ENCODE measurements at regions not wholly inside any gene's neighbourhood (a gene's known extent, or its start where the extent isn't known, plus 50 kb on each side); places are given as distances from the start of the nearest gene placed in this dataset.

DNA sequence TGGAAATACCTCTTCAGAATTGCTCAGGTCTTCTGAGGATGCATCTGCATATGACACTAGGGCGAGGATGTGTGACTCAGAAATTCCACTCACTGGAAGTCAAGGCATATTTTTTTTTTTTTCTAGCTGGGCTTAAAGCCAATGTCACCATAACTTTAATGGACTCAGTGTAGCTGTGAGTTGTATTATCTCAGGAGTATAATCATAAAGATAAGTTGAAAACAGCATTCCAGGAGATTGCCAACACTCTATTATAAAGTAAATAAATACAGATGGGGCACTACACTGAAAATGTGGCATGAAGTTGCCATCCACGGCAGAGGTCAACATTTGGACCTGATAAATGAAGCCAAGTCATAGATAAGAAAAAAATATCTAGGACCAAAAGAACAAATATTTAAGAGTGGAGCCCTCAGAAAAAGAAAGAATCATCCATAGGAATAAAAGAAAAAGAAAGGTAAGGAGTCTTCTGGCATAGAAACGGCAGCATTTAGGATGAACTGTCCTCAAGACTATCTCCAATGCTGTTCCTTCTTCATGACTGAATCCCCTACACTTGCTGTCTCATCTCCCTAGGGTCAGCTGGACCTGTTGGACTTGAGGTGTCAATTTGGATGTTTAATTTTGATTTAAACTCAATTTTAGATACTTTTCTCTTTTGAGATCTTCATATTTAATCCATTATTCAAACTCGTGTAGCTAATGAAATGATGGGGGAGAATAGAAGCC lies 72.9 kb upstream of the CAV2 start:
- DNase-seq = no peak
- no peak overlapping the region for H3K4me3 ChIP-seq
- no peaks in the 10 kb centered on the region for H3K27me3 ChIP-seq
- peaks cover 0 to 34% (median 11%) of the 10 kb centered on the region in 4 donors for H3K4me1 ChIP-seq
- TF ChIP-seq, protein P1, sequence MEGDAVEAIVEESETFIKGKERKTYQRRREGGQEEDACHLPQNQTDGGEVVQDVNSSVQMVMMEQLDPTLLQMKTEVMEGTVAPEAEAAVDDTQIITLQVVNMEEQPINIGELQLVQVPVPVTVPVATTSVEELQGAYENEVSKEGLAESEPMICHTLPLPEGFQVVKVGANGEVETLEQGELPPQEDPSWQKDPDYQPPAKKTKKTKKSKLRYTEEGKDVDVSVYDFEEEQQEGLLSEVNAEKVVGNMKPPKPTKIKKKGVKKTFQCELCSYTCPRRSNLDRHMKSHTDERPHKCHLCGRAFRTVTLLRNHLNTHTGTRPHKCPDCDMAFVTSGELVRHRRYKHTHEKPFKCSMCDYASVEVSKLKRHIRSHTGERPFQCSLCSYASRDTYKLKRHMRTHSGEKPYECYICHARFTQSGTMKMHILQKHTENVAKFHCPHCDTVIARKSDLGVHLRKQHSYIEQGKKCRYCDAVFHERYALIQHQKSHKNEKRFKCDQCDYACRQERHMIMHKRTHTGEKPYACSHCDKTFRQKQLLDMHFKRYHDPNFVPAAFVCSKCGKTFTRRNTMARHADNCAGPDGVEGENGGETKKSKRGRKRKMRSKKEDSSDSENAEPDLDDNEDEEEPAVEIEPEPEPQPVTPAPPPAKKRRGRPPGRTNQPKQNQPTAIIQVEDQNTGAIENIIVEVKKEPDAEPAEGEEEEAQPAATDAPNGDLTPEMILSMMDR (IDR thresholded peaks at IDR 0.05) = no peak
- peak overlapping the region; percentile 0 to 45 for H3K27ac ChIP-seq
- H3K36me3 ChIP-seq = no peaks in the 10 kb centered on the region
- intact Hi-C loops (cut with DNase I; ENCODE audit: low total_unique reads) = no loop called here
- no peaks in the 10 kb centered on the region for H3K9me3 ChIP-seq

- TF ChIP-seq, protein P1 (IDR thresholded peaks at IDR 0.05) = no peak
- Histone ChIP-seq H3K4me1 (peaks cover 0 to 42% (median 9%) of the 10 kb centered on the region in 4 donors), H3K27me3 (no peaks in the 10 kb centered on the region), H3K36me3 (no peaks in the 10 kb centered on the region), H3K4me3 (no peak overlapping the region), H3K9me3 (no peaks in the 10 kb centered on the region), H3K27ac (no peak overlapping the region)
- intact Hi-C loops (cut with DNase I; ENCODE audit: low total_unique reads) = loop anchor here (10.0 kb wide), 1 partner anchor 165 kb away; no protein-coding TSS in a partner anchor
- DNase-seq = no peak
Measured at GRCh38 chr7:116429986-116430619, 69.4 kb upstream of the CAV2 start.

DNA sequence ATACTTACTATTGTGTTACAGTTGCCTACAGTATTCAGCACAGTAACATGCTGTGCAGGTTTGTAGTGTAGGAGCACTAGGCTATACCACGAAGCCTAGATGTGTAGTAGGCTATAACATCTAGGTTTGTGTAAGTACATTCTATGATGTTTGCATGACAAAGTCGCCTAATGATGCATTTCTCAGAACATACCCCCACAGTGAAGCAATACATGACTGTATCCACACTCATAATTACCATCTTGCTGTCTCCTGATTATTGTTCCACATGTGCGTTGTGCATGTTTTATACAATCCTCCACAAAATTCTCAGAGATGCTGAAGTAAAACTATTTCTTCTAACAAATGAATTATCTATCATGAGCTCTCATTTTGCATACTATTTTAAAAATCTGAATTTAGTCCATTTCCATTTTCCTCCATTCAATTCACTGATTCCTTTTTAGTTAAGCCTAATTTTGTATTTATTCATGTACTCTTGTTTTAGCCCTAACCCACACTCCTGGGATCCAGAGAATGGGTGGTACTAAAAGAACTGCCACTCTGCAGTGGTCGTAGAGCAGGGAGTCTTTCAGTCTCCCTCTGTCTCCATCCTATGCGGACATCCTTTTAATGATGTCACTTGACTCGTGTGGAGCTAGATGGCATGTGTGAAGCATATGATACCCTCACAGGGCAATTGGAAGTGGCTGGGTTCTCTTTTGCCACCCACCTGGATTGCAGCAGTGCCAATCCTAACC lies 67.6 kb upstream of the CAV2 start:
- intact Hi-C loops (cut with DNase I; ENCODE audit: low total_unique reads) = loop anchor here (10.0 kb wide), 1 partner anchor 167 kb away; no protein-coding TSS in a partner anchor
- peaks cover 0 to 33% (median 7%) of the 10 kb centered on the region in 4 donors for H3K4me1 ChIP-seq
- TF ChIP-seq, protein P1 (IDR thresholded peaks at IDR 0.05) = no peak
- no peak overlapping the region for H3K27ac ChIP-seq
- H3K4me3 ChIP-seq = no peak overlapping the region
- H3K27me3 ChIP-seq = no peaks in the 10 kb centered on the region
- no peaks in the 10 kb centered on the region for H3K9me3 ChIP-seq
- no peak for DNase-seq
- H3K36me3 ChIP-seq = no peaks in the 10 kb centered on the region

GRCh38 chr7:116432527-116432916 lies 67.0 kb upstream of the CAV2 start:
- no peaks in the 10 kb centered on the region for H3K36me3 ChIP-seq
- no peak overlapping the region for H3K4me3 ChIP-seq
- H3K27me3 ChIP-seq = no peaks in the 10 kb centered on the region
- peaks cover 0 to 31% (median 7%) of the 10 kb centered on the region in 4 donors for H3K4me1 ChIP-seq
- TF ChIP-seq, protein P1 (IDR thresholded peaks at IDR 0.05) = no peak
- intact Hi-C loops (cut with DNase I; ENCODE audit: low total_unique reads) = loop anchor here (10.0 kb wide), 1 partner anchor 168 kb away; no protein-coding TSS in a partner anchor
- no peak for DNase-seq
- no peaks in the 10 kb centered on the region for H3K9me3 ChIP-seq
- peak overlapping the region in 1 of 2 donors; percentile 35 for H3K27ac ChIP-seq

DNA sequence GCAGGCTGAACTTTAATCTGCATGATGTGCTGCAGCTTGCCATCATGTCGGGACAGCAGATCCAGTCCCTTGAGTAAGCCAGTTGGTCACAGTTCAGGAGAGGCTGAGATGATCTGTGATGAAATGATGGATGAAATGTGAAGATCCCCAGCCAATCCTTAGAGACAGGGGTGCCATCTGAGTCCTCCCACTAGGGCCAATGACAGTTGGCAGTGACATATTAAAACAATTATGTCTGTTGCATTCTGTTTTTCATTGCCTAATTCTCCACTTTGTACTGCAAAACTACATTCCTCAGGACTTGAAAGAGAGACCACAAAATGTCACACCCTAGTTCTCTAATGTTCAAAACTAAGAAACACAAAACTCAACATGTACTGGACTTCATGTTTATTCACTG lies 66.3 kb upstream of the CAV2 start:
- intact Hi-C loops (cut with DNase I; ENCODE audit: low total_unique reads) = loop anchor here (10.0 kb wide), 1 partner anchor 168 kb away; no protein-coding TSS in a partner anchor
- Histone ChIP-seq H3K36me3 (no peaks in the 10 kb centered on the region), H3K4me1 (peaks cover 0 to 31% (median 7%) of the 10 kb centered on the region in 4 donors), H3K4me3 (no peak overlapping the region), H3K27ac (no peak overlapping the region), H3K27me3 (no peaks in the 10 kb centered on the region), H3K9me3 (no peaks in the 10 kb centered on the region)
- DNase-seq = no peak
- TF ChIP-seq, protein P1 (IDR thresholded peaks at IDR 0.05) = no peak

Measured in tibial artery (tissue), 4 donors.